Activated B cell treated with CpG ODN at 0.5 μM for 24 hours (primary cell): ENCODE measurements at regions not wholly inside any gene's neighbourhood (a gene's known extent, or its start where the extent isn't known, plus 50 kb on each side); places are given as distances from the start of the nearest gene placed in this dataset.

Experiments
- ATAC-seq: fragments of 200-7000 bp; cut with Tn5 transposase; one replicate; pipeline ENCODE4 v1.10.0; 2021; ENCODE audit warnings: low read depth, mild to moderate bottlenecking, moderate library complexity
- CTCF ChIA-PET: fragments of 350-600 bp; sonication (Branson Sonifier 250); formaldehyde crosslinking; loops from one replicate; lab custom pipeline; 2021; ENCODE audit warnings: antibody characterized with exemption; lab: Charles Lee
- POLR2A ChIA-PET: fragments of 350-600 bp; sonication (Branson Sonifier 250); formaldehyde crosslinking; loops from one replicate; lab custom pipeline; 2021; ENCODE audit warnings: antibody characterized with exemption; lab: Charles Lee
- DNase-seq: peaks from one replicate; pipeline ENCODE4 v3.0.0; 2022
- H3K27ac Mint-ChIP-seq: one replicate; pipeline ENCODE4 v1.8.0; 2020; ENCODE audit warnings: mixed read lengths
- H3K27me3 Mint-ChIP-seq: one replicate; pipeline ENCODE4 v1.8.0; 2021; ENCODE audit warnings: mixed read lengths
- H3K36me3 Mint-ChIP-seq: one replicate; pipeline ENCODE4 v1.8.0; 2021; ENCODE audit warnings: low read depth, mixed read lengths
- H3K4me1 Mint-ChIP-seq: one replicate; pipeline ENCODE4 v1.8.0; 2021; ENCODE audit warnings: mixed read lengths
- H3K4me3 Mint-ChIP-seq: one replicate; pipeline ENCODE4 v1.8.0; 2020; ENCODE audit warnings: mild to moderate bottlenecking, mixed read lengths
- H3K9me3 Mint-ChIP-seq: one replicate; pipeline ENCODE4 v1.8.0; 2020; ENCODE audit warnings: mixed read lengths
- CTCF ChIP-seq: fragments of 200-600 bp; IDR thresholded peaks from one replicate; pipeline ENCODE4 v1.8.0; 2022; ENCODE audit warnings: antibody characterized with exemption, mild to moderate bottlenecking
- intact Hi-C: fragments of 100-400 bp; cut with micrococcal nuclease; formaldehyde crosslinking; loops from one replicate; pipeline ENCODE4 v1.15.1; 2024

- Mint-ChIP-seq H3K4me3 (no peak overlapping the region), H3K9me3 (no peaks in the 10 kb centered on the region), H3K27ac (no peak overlapping the region), H3K27me3 (peaks cover 8% of the 10 kb centered on the region), H3K36me3 (no peaks in the 10 kb centered on the region), H3K4me1 (no peaks in the 10 kb centered on the region)
- intact Hi-C loops: no loop called here
- DNase-seq: no peak
- TF ChIP-seq CTCF: no peak
- ChIA-PET POLR2A (no interaction called here), CTCF (no interaction called here)
- ATAC-seq: no peak
Measured at GRCh38 chrX:11913001-11913400, 155.0 kb downstream of the MSL3 start.

DNA sequence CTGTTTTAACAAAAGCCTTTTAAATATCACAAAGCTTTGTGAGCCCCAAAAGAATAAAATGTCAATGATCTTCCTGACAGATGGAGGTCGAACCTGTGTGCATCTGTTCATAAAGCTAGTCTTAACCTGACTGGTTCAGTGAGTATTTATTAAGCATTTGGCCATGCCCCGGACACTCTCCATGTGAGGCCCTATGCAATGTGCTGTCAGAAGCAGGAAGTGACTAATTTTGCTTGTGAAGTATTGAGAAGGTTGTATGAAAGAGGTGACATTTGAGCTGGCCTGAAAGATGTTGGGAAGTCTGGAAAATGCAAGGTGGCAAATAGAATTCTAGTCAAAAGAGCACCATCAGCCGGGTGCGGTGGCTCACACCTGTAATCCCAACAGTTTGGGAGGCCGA lies 171.4 kb downstream of the MSL3 start:
- TF ChIP-seq CTCF: no peak
- H3K4me3 Mint-ChIP-seq: no peak overlapping the region
- CTCF ChIA-PET: no interaction called here
- H3K9me3 Mint-ChIP-seq: peaks cover 3% of the 10 kb centered on the region
- POLR2A ChIA-PET: no interaction called here
- H3K4me1 Mint-ChIP-seq: no peaks in the 10 kb centered on the region
- DNase-seq: no peak
- H3K27me3 Mint-ChIP-seq: no peaks in the 10 kb centered on the region
- intact Hi-C loops: no loop called here
- ATAC-seq: no peak
- no peaks in the 10 kb centered on the region for H3K36me3 Mint-ChIP-seq
- no peak overlapping the region for H3K27ac Mint-ChIP-seq

GRCh38 chrX:11932423-11932822 lies 174.4 kb downstream of the MSL3 start:
- intact Hi-C loops: no loop called here
- Mint-ChIP-seq H3K4me3 (no peak overlapping the region), H3K27ac (no peak overlapping the region), H3K27me3 (no peaks in the 10 kb centered on the region), H3K36me3 (no peaks in the 10 kb centered on the region), H3K4me1 (no peaks in the 10 kb centered on the region), H3K9me3 (no peaks in the 10 kb centered on the region)
- POLR2A ChIA-PET: no interaction called here
- CTCF ChIA-PET: no interaction called here
- TF ChIP-seq CTCF: no peak
- ATAC-seq: no peak
- no peak for DNase-seq

- no peaks in the 10 kb centered on the region for H3K36me3 Mint-ChIP-seq
- intact Hi-C loops: no loop called here
- H3K4me1 Mint-ChIP-seq: no peaks in the 10 kb centered on the region
- H3K27ac Mint-ChIP-seq: no peak overlapping the region
- ChIA-PET POLR2A (no interaction called here), CTCF (no interaction called here)
- no peak overlapping the region for H3K4me3 Mint-ChIP-seq
- H3K27me3 Mint-ChIP-seq: no peaks in the 10 kb centered on the region
- ATAC-seq (no peak), DNase-seq (no peak)
- no peak for TF ChIP-seq CTCF
- H3K9me3 Mint-ChIP-seq: no peaks in the 10 kb centered on the region
Measured at GRCh38 chrX:11934089-11934488, 176.1 kb downstream of the MSL3 start.

- POLR2A ChIA-PET: no interaction called here
- no peaks in the 10 kb centered on the region for H3K9me3 Mint-ChIP-seq
- H3K4me1 Mint-ChIP-seq: no peaks in the 10 kb centered on the region
- ATAC-seq (no peak), DNase-seq (no peak)
- no peak for TF ChIP-seq CTCF
- H3K27ac Mint-ChIP-seq: no peak overlapping the region
- H3K27me3 Mint-ChIP-seq: no peaks in the 10 kb centered on the region
- intact Hi-C loops: no loop called here
- no peak overlapping the region for H3K4me3 Mint-ChIP-seq
- no peaks in the 10 kb centered on the region for H3K36me3 Mint-ChIP-seq
- CTCF ChIA-PET: no interaction called here
Measured at GRCh38 chrX:11941571-11941970, 183.5 kb downstream of the MSL3 start.
